B cell (primary cell): ENCODE measurements at regions not wholly inside any gene's neighbourhood (a gene's known extent, or its start where the extent isn't known, plus 50 kb on each side); places are given as distances from the start of the nearest gene placed in this dataset.

ENCODE experiments used
- ATAC-seq: fragments of 200-7000 bp; cut with Tn5 transposase; one replicate; pipeline ENCODE4 v1.10.0; 2021; ENCODE audit warnings: low read depth, mild to moderate bottlenecking, moderate number of reproducible peaks, moderate library complexity
- CTCF ChIA-PET: fragments of 350-600 bp; sonication (Branson Sonifier 250); formaldehyde crosslinking; loops from one replicate; lab custom pipeline; 2021; ENCODE audit warnings: antibody characterized with exemption, inconsistent platforms; lab: Charles Lee
- POLR2A ChIA-PET: fragments of 350-600 bp; sonication (Branson Sonifier 250); formaldehyde crosslinking; loops from one replicate; lab custom pipeline; 2021; ENCODE audit warnings: antibody characterized with exemption; lab: Charles Lee
- DNase-seq: peaks from one replicate; pipeline ENCODE4 v3.0.0; 2013
- H2AFZ ChIP-seq: 2 replicates; pipeline ENCODE4 v1.6.1; 2012; ENCODE audit warnings: mild to moderate bottlenecking, low read depth, low read length; ENCODE audit not compliant: insufficient read depth, poor library complexity, severe bottlenecking
- H3K27ac ChIP-seq, 2 donors: 1 replicate in 1 of 2; 2 replicates in 1 of 2; pipeline ENCODE4 v1.5.1; 2012 to 2013; ENCODE audit warnings: low read length in 2 of 2, mild to moderate bottlenecking in 2 of 2, moderate library complexity in 1 of 2
- H3K27me3 ChIP-seq, 4 experiments: fragments of 200-600 bp in 1 of 4; sonication (generic) in 1 of 4; replicated peaks in 1 of 4; 1 replicate in 2 of 4; 2 replicates in 2 of 4; pipeline versions ENCODE4 v1.6.1 to v1.7.0; 2013 to 2016; ENCODE audit warnings: low read length in 3 of 4, mild to moderate bottlenecking in 2 of 4, mixed read lengths in 1 of 4, moderate library complexity in 1 of 4; ENCODE audit not compliant: insufficient read depth in 4 of 4, control insufficient read depth in 3 of 4; ENCODE audit errors: control extremely low read depth in 1 of 4
- H3K36me3 ChIP-seq, 2 experiments: replicated peaks in 1 of 2; 1 replicate in 1 of 2; 2 replicates in 1 of 2; pipeline versions ENCODE4 v1.6.1 to v1.7.1; 2013; ENCODE audit warnings: low read length in 1 of 2; ENCODE audit not compliant: insufficient read depth in 2 of 2, control insufficient read depth in 1 of 2; ENCODE audit errors: control extremely low read depth in 1 of 2, extremely low read depth in 1 of 2
- H3K4me1 ChIP-seq, 2 donors: fragments of 200-600 bp in 1 of 2; sonication (generic) in 1 of 2; 1 replicate in 1 of 2; 2 replicates in 1 of 2; pipeline versions ENCODE4 v1.5.1 to v1.6.1; 2013 to 2017; ENCODE audit warnings: low read length in 2 of 2; ENCODE audit not compliant: control insufficient read depth in 2 of 2, insufficient read depth in 2 of 2
- H3K4me2 ChIP-seq: replicated peaks from 2 replicates; pipeline ENCODE3; 2012; ENCODE audit warnings: mild to moderate bottlenecking, low read depth, low read length; ENCODE audit not compliant: poor library complexity, severe bottlenecking
- H3K4me3 ChIP-seq, 5 experiments: fragments of 200-600 bp in 1 of 5; sonication (generic) in 1 of 5; 1 replicate in 3 of 5; 2 replicates in 2 of 5; pipeline versions ENCODE4 v1.5.1 to v1.7.0; 2011 to 2016; ENCODE audit warnings: low read length in 4 of 5, mild to moderate bottlenecking in 4 of 5, low read depth in 2 of 5, control low read depth in 1 of 5, moderate library complexity in 1 of 5; ENCODE audit not compliant: insufficient read depth in 1 of 5; ENCODE audit errors: control extremely low read depth in 1 of 5, extremely low read depth in 1 of 5
- H3K79me2 ChIP-seq: fragments of 200-600 bp; sonication (generic); one replicate; pipeline ENCODE4 v1.6.0; 2016; ENCODE audit warnings: low read length; ENCODE audit not compliant: control insufficient read depth, insufficient read depth
- H3K9ac ChIP-seq: fragments of 200-600 bp; sonication (generic); 2 replicates; pipeline ENCODE4 v1.6.1; 2017; ENCODE audit warnings: mild to moderate bottlenecking, low read length, moderate library complexity
- H3K9me3 ChIP-seq, 3 donors: one replicate each; pipeline versions ENCODE4 v1.6.1 to v1.7.1; 2013; ENCODE audit warnings: low read length in 2 of 3; ENCODE audit not compliant: control insufficient read depth in 2 of 3, insufficient read depth in 1 of 3; ENCODE audit errors: control extremely low read depth in 1 of 3
- H4K20me1 ChIP-seq: 2 replicates; pipeline ENCODE4 v1.6.0; 2012; ENCODE audit warnings: mild to moderate bottlenecking, low read length; ENCODE audit not compliant: insufficient read depth, control insufficient read depth, poor library complexity, severe bottlenecking
- H3K27ac Mint-ChIP-seq: one replicate; pipeline ENCODE4 v1.8.0; 2021; ENCODE audit warnings: mixed read lengths
- H3K27me3 Mint-ChIP-seq: one replicate; pipeline ENCODE4 v1.8.0; 2021; ENCODE audit warnings: mixed read lengths
- H3K4me1 Mint-ChIP-seq: one replicate; pipeline ENCODE4 v1.8.0; 2021; ENCODE audit warnings: mixed read lengths
- H3K4me3 Mint-ChIP-seq: one replicate; pipeline ENCODE4 v1.8.0; 2021; ENCODE audit warnings: mixed read lengths
- H3K9me3 Mint-ChIP-seq: one replicate; pipeline ENCODE4 v1.8.0; 2022; ENCODE audit warnings: mixed read lengths; ENCODE audit not compliant: insufficient read depth
- EZH2 ChIP-seq: IDR thresholded peaks from 2 replicates; pipeline ENCODE4 v1.6.1; 2012; ENCODE audit warnings: borderline replicate concordance, low read depth, mild to moderate bottlenecking, moderate library complexity, low read length; ENCODE audit not compliant: insufficient read depth, poor library complexity, severe bottlenecking
- WGBS: methylation state at CpG from one replicate; pipeline ENCODE4 v1.1.5; 2013; ENCODE audit warnings: missing lambda C conversion rate; ENCODE audit not compliant: insufficient coverage; 5-methylcytosine and 5-hydroxymethylcytosine counted together
- intact Hi-C: fragments of 100-400 bp; cut with micrococcal nuclease; formaldehyde crosslinking; loops from one replicate; pipeline ENCODE4 v1.10.0; 2022
- TF ChIP-seq, protein P1 (sequence below): fragments of 200-600 bp; IDR thresholded peaks from one replicate; pipeline ENCODE4 v1.8.0; 2022; ENCODE audit warnings: antibody characterized with exemption, mild to moderate bottlenecking

- 65% methylated on average over 4 of the region's 5 CpGs for WGBS
- Histone ChIP-seq H2AFZ (no peak overlapping the region), H3K36me3 (no peaks in the 10 kb centered on the region), H3K27ac (no peak overlapping the region), H3K4me1 (peaks cover 11 to 16% of the 10 kb centered on the region in 2 donors), H3K9ac (peak overlapping the region; percentile 19), H4K20me1 (no peaks in the 10 kb centered on the region), H3K4me2 (peak overlapping the region; percentile 21), H3K79me2 (no peaks in the 10 kb centered on the region), H3K9me3 (no peaks in the 10 kb centered on the region), H3K4me3 (no peak overlapping the region), H3K27me3 (no peaks in the 10 kb centered on the region)
- no peaks in the 10 kb centered on the region for H3K27me3 Mint-ChIP-seq
- H3K27ac Mint-ChIP-seq, result no peak overlapping the region
- H3K4me1 Mint-ChIP-seq, result peaks cover 18% of the 10 kb centered on the region
- TF ChIP-seq, protein P1, sequence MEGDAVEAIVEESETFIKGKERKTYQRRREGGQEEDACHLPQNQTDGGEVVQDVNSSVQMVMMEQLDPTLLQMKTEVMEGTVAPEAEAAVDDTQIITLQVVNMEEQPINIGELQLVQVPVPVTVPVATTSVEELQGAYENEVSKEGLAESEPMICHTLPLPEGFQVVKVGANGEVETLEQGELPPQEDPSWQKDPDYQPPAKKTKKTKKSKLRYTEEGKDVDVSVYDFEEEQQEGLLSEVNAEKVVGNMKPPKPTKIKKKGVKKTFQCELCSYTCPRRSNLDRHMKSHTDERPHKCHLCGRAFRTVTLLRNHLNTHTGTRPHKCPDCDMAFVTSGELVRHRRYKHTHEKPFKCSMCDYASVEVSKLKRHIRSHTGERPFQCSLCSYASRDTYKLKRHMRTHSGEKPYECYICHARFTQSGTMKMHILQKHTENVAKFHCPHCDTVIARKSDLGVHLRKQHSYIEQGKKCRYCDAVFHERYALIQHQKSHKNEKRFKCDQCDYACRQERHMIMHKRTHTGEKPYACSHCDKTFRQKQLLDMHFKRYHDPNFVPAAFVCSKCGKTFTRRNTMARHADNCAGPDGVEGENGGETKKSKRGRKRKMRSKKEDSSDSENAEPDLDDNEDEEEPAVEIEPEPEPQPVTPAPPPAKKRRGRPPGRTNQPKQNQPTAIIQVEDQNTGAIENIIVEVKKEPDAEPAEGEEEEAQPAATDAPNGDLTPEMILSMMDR, result no peak
- TF ChIP-seq EZH2, result no peak
- H3K4me3 Mint-ChIP-seq, result peak overlapping the region; percentile 48
- ChIA-PET CTCF (interaction anchor here (1.1 kb wide), 1 partner anchor 107 kb away, joined by 4 read pairs; no protein-coding TSS in a partner anchor), POLR2A (no interaction called here)
- intact Hi-C loops, result no loop called here
- ATAC-seq (no peak), DNase-seq (no peak)
- peaks cover 18% of the 10 kb centered on the region for H3K9me3 Mint-ChIP-seq
Observed at GRCh38 chr5:75993643-75994520, 89.3 kb upstream of the SV2C start.

- intact Hi-C loops, result no loop called here
- no peak overlapping the region for H3K4me3 ChIP-seq
Observed at GRCh38 chr5:75993183-75993582, 90.0 kb upstream of the SV2C start.

More at GRCh38 chr5:75993183-75993582, 90.0 kb upstream of the SV2C start:
- Mint-ChIP-seq H3K4me3 (peak overlapping the region; percentile 49), H3K4me1 (peaks cover 18% of the 10 kb centered on the region), H3K27ac (no peak overlapping the region), H3K9me3 (peaks cover 12% of the 10 kb centered on the region), H3K27me3 (no peaks in the 10 kb centered on the region)
- WGBS, result 72% methylated on average over 3 of the region's 6 CpGs
- Histone ChIP-seq H3K27ac (no peak overlapping the region), H3K9me3 (no peaks in the 10 kb centered on the region), H2AFZ (no peak overlapping the region), H3K79me2 (no peaks in the 10 kb centered on the region), H3K27me3 (no peaks in the 10 kb centered on the region), H3K4me2 (peak overlapping the region; percentile 21), H3K9ac (peak overlapping the region; percentile 19), H3K36me3 (no peaks in the 10 kb centered on the region), H3K4me1 (peaks cover 11 to 16% of the 10 kb centered on the region in 2 donors), H4K20me1 (no peaks in the 10 kb centered on the region)
- no peak for TF ChIP-seq EZH2
- TF ChIP-seq, protein P1, result no peak
- ChIA-PET CTCF (interaction anchor here (1.1 kb wide), 1 partner anchor 107 kb away, joined by 4 read pairs; no protein-coding TSS in a partner anchor), POLR2A (no interaction called here)
- DNase-seq, result peak; percentile 8
- ATAC-seq, result peak; percentile 41
